Endothelial cell of hepatic sinusoid (primary cell): ENCODE measurements at regions not wholly inside any gene's neighbourhood (a gene's known extent, or its start where the extent isn't known, plus 50 kb on each side); places are given as distances from the start of the nearest gene placed in this dataset.
"Not testable (repeated sequence)": the region's sequence is repeated elsewhere in the genome, so short reads cannot be mapped to it uniquely, and the experiment has no call there.

ENCODE experiments used
- in situ Hi-C: cut with HindIII; loops from 2 replicates; pipeline ENCODE4 v1.10.0; 2017; ENCODE audit warnings: low sequenced_read_pairs

GRCh38 chr2:192669505-192670091, 474.9 kb upstream of the TMEFF2 start:
- in situ Hi-C loops, result no loop called here

GRCh38 chr2:192660555-192660954, 465.8 kb upstream of the TMEFF2 start:
- in situ Hi-C loops, result not testable (repeated sequence)

GRCh38 chr2:192657362-192657761, 462.6 kb upstream of the TMEFF2 start:
- in situ Hi-C loops, result no loop called here

- in situ Hi-C loops, result no loop called here
Observed at GRCh38 chr2:192655916-192656315, 461.2 kb upstream of the TMEFF2 start.

- in situ Hi-C loops, result no loop called here
Observed at GRCh38 chr2:192645811-192646598, 451.3 kb upstream of the TMEFF2 start.

GRCh38 chr2:192634557-192634956, 439.8 kb upstream of the TMEFF2 start:
- in situ Hi-C loops, result no loop called here

- in situ Hi-C loops, result no loop called here
Observed at GRCh38 chr2:192628017-192628416, 433.3 kb upstream of the TMEFF2 start.

- in situ Hi-C loops, result no loop called here
Observed at GRCh38 chr2:192615105-192615504, 420.4 kb upstream of the TMEFF2 start.

- in situ Hi-C loops, result no loop called here
Observed at GRCh38 chr2:192604295-192604694, 409.6 kb upstream of the TMEFF2 start.

- in situ Hi-C loops, result not testable (repeated sequence)
Observed at GRCh38 chr2:192598649-192599048, 403.9 kb upstream of the TMEFF2 start.

- in situ Hi-C loops, result no loop called here
Observed at GRCh38 chr2:192593561-192593960, 398.8 kb upstream of the TMEFF2 start.

GRCh38 chr2:192591617-192592016, 396.9 kb upstream of the TMEFF2 start:
- in situ Hi-C loops, result no loop called here

GRCh38 chr2:192585418-192585817, 390.7 kb upstream of the TMEFF2 start:
- in situ Hi-C loops, result no loop called here

- in situ Hi-C loops, result no loop called here
Observed at GRCh38 chr2:192584976-192585375, 390.2 kb upstream of the TMEFF2 start.

- in situ Hi-C loops, result no loop called here
Observed at GRCh38 chr2:192579965-192580700, 385.4 kb upstream of the TMEFF2 start.

- in situ Hi-C loops, result no loop called here
Observed at GRCh38 chr2:192578780-192579179, 384.0 kb upstream of the TMEFF2 start.

- in situ Hi-C loops, result no loop called here
Observed at GRCh38 chr2:192577706-192578105, 383.0 kb upstream of the TMEFF2 start.

- in situ Hi-C loops, result no loop called here
Observed at GRCh38 chr2:192574552-192574951, 379.8 kb upstream of the TMEFF2 start.

GRCh38 chr2:192571636-192572035, 376.9 kb upstream of the TMEFF2 start:
- in situ Hi-C loops, result no loop called here

GRCh38 chr2:192570788-192571187, 376.1 kb upstream of the TMEFF2 start:
- in situ Hi-C loops, result no loop called here

- in situ Hi-C loops, result no loop called here
Observed at GRCh38 chr2:192566863-192567262, 372.1 kb upstream of the TMEFF2 start.

GRCh38 chr2:192560326-192560725, 365.6 kb upstream of the TMEFF2 start:
- in situ Hi-C loops, result no loop called here
